HuH-7.5 (cell line): ENCODE measurements at regions not wholly inside any gene's neighbourhood (a gene's known extent, or its start where the extent isn't known, plus 50 kb on each side); places are given as distances from the start of the nearest gene placed in this dataset.
"Not testable (repeated sequence)": the region's sequence is repeated elsewhere in the genome, so short reads cannot be mapped to it uniquely, and the experiment has no call there.

Experiments used
- DNase-seq: peaks from one replicate; pipeline ENCODE4 v3.0.0; 2011; ENCODE audit warnings: low spot score

DNA sequence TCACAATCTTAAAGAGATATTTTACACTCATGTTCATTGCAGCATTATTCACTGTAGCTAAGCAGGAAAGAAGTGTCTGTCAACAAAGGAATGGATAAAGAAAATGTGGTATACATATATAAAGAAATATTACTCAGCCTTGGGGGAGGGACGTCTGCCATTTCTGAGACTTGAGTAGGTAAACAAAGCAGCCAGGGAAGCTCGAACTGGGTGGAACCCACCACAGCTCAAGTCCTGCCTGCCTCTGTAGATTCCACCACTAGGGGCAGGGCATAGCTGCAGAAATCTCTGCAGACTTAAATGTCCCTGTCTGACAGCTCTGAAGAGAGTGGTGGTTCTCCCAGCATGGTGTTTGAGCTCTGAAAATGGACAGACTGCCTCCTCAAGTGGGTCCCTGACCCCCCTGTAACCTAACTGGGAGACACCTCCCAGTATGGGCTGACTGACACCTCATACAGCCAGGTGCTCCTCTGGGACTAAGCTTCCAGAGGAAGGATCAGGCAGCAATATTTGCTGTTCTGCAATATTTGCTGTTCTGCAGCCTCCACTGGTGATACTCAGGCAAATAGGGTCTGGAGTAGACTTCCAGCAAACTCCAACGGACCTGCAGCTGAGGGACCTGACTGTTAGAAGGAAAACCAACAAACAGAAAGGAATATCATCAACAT, 183.3 kb upstream of the SSTR4 start:
- DNase-seq, result not testable (repeated sequence)

DNA sequence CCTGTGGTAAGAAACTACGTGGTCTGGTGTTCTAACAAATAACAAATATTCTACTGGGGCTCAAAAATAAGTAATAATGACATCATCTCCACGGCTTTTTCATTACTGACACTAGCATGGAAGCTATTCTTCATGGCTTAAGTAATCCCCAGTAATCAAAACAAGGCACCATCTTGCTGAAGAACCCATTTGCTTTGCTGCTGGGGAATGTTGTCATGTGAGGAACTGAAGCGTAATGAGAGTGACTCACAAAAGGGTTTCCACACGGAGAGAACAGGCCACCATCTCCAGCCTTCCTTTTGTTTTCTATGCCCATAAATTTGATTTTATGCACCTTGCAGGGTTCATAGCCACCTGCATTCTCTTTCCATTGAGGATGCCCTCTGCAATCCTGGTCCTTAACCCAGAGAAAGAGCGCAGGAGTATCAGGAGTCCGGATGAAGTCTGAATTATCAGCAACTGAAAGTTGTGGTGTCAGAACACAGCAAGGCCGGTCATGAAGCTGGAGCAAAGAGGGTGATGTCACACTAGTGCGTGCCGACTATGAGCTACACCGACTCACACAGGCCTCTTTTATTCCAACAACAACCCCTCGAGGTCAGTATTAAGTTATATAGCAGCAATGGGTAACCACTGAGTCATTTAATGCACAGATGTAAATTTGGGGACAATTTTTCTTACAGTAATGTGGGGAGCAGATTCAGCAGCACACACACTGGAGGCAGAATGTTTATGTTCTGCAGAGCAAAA, 173.7 kb upstream of the SSTR4 start:
- no peak for DNase-seq

DNA sequence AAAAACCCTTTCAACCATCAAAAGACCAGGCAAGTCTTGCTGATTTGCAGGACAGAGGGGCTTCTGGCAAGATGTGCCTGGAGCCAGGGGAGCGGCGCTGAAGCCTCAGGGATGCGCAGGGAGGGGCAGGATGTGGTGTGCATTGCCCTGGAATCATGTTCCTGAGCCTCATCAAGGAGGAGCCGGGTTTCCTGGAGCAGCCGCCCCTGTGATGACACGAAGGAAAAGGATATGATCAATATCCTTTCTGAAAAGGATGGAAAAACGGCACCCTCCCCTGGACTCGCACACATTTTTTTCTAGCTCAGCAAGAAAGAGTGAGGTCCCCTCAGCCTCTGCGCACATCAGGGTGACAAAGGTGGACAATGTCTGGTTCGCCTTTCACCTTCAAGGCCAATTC, 173.1 kb upstream of the SSTR4 start:
- DNase-seq, result no peak

DNA sequence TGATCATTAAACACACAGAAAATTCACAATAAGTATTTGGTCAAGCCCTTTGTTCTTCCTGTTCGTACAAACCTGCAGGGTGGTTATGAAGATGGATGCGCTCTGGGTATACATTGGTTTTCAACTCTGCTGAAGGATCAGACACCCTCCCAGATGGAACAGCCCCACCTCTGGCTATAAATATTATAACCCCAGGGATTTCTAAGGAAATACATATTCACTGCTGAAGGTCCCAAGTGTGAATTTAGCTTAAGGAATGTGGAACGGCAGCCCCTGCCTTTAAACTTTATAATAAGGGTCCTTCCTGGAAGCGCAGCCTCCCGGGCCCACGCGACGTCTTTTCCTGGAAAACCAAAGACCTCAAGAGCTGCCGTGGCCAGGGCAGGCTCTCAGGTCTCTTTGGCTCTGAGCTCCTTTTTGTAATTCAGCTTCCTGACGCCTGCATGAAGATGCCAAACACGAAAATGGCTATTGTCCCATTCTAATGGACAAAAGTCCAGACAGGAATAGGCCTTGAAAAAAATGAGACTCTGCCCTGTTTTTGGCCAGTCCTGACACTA, 172.4 kb upstream of the SSTR4 start:
- DNase-seq, result no peak

DNA sequence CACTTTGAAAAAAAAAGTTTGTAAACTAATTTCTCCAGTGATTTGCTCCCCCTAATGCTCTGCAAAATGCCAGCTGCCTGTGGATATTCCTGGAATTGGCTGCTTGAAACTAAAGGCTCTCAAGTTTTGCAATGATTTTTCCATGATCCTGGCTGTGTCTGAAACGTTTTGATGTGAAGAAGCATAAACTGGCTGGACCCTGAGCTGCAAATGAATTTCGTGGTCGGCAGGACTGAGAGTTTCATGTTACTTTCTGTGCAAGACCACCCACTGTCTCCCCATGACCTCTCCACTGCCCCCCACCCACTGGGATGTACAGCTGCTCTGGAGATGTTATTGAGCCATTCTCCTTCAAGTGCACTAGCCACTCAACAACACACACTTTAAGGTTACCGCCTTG, 171.3 kb upstream of the SSTR4 start:
- DNase-seq, result no peak

DNA sequence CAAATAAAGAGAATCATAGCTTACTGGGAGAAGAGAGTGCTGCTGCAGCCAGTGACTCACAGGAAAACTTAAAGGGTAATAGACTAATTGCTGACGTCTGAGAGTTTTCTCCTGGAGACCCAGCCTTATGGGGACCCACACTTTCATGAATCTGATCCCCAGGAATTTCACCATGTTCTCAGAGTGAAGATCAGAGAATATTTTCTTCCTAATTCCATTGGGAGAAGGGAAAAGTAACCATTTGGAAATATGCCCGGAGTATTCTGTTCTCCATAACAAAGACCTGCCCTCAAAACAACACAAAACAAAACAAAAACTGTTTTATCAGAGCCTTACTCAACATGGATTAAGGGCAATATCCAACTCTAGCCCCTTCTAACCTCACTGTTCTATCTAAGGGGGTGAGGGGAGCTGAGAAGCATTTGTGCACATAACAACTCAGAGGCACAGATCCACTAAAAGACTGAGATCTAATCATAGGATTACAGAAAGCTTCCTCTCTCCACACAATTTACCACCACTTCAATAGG, 168.2 kb upstream of the SSTR4 start:
- DNase-seq, result no peak

DNA sequence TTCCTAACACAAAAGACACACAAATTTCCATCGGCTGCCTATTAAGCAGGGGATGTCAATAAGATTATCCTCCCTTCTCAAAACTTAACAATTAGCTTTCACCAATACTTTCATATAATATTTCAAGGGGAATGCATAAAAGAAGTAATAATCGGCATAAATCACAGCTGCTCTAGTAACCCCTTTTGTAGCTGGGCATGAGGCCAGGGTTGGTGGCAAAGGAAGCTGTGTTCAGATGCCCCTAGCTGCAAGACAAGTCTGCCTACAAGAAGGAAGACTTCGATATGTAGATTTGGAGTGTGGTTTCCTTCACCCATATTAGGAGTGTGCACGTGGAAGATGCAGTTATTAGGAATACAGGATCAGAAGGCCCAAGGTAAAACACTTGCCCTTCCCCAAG, 156.9 kb upstream of the SSTR4 start:
- no peak for DNase-seq

DNA sequence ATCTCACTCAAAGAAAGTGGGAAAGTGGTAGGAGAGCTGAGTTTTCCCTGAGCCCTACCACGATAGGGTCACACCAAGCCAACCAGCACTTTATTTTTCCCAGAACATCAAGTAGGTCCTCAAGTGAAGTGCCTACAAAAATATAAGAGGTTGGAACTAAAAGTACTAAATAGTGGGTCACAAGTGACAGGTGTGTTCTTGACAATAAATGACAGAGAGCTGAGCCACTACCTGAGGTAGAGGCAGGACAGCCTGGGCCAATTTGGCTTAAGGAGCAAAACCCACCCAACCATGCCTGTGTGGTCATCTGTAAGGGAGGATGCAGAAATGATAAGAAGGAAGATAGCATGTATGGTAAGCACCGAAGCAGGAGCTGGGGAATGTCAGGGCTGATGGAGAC, 154.8 kb upstream of the SSTR4 start:
- DNase-seq, result no peak

DNA sequence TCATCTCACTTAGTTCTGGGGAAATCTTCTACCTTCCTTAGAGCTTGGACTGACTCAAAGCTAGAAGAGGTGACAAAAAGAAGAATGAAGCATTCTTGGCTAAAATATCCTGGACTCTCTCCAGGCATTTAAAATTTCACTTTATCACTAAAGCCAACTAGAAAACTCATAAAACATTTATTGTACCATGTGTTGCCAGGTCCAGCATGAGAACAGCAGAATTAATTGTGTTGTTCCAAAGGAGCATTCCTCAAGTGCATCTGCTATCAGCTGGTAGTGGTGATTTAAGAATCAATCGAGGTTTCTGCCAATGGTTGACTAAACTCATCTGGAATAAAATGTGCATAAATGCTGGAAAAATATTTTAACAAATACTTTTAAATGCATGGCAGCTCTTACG, 147.3 kb upstream of the SSTR4 start:
- DNase-seq, result no peak

DNA sequence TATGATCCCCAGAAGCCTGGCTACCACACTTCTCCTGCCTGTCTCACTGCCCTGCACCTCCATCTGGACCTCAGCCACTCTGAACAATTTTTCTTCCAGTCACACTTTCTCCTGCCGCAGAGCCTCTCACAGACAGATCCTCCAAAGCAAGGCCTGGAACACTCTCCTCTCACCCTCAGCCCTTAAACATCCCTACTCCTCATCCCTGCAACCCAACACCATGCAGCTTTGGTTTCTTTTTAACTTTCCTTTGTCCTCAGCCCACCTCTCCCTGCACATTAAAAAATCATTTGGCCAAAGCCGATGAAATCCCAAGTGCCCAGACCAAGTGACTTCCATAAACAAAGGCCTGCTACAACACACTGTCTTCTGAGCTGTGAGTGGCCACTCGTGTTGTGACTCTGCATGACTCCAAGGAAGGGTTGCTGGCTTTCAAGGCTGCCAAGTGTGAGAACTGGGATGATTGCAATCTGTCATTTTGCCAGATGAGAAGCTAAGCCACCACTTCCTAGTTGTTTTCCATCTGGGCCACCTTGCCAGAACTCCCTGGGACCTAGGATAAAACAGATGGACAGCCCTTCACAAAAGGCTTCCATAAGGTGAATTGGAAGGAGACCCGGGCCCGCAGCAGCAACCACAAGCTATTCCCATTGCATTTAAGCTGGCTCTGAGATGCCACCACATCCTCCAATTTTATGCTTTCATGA, 144.4 kb upstream of the SSTR4 start:
- DNase-seq, result no peak

DNA sequence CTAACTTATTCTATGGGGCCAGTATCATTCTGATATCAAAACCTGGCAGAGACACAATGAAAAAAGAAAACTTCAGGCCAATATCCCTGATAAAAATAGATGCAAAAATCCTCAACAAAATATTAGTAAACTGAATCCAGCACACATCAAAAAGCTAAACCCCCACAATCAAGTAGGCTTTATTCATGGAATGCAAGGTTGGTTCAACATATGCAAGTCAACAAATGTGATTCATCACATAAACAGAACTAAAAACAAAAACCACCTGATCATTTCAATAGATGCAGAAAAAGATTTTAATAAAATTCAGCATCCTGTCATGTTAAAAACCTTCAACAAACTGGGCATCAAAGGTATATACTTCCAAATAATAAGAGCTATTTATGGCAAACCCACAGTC, 133.9 kb upstream of the SSTR4 start:
- no peak for DNase-seq

DNA sequence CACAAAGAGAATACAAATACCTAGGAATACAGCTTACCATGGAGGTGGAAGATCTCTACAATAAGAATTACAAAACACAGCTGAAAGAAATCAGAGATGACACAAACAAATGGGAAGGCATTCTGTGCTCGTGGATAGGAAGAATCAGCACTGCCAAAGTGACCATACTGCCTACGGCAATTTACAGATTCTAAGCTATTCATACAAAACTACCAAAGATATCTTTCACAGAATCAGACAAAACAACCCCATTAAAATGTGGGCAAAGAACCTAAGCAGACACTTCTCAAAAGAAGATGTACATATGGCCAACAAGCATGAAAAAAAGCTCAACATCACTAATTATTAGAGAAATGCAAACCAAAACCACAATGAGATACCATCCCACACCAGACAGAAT, 133.2 kb upstream of the SSTR4 start:
- DNase-seq, result no peak

DNA sequence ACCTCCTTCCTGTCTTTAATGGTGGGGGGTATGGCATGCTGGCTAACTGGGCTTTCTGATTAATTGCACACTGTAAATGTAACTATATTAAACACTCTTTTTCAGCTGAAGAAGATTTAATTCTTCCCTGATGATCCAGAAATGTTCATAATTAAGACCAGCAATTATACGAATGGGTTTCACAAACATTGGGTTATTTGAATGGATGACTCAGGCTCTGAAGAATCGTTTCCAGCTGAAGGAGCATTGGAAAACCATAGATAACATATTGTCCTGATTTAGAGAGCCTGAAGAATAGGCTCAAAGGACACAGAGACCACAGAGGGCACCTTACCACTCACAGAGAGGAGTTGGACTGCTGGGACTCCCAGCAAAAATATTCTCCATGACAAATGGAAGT, 130.7 kb upstream of the SSTR4 start:
- DNase-seq, result no peak

DNA sequence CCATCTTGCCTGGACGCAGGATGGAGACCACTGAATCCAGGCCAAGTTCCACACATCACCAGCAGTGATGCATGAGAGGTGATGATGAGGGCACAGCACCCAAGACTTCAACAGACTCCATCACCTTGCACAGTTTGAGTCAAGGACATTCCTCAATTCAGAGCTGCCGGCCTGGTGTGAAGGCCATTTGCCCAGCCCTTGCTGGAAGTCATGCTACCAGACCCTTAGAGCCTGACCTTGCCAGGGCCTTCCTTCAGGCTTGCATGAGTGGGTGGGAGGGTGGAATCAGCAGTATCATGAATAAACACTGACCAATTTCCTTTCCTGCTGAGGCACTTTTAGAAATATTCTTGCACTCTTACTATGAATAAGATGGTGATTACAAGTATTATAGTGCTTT, 130.2 kb upstream of the SSTR4 start:
- DNase-seq, result no peak

DNA sequence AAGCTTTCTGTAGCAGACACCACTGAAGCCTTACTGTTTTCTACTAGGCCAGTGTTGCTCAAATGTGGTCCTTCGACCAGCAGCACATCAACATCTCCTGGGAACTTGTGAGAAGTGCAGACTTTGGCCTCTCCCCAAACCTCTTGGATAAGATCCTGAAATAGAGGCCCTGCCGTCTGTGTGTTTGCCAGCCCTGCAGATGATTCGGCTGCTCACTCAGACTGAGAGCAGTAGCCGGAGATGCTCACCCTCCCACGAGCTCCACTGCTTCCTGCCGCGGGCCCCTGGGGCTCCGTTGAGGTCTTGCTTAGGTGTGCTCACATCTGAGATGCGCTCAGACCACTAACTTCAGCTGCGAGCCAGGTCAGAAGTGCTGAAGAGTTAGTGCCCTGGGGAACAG, 129.5 kb upstream of the SSTR4 start:
- DNase-seq, result no peak

DNA sequence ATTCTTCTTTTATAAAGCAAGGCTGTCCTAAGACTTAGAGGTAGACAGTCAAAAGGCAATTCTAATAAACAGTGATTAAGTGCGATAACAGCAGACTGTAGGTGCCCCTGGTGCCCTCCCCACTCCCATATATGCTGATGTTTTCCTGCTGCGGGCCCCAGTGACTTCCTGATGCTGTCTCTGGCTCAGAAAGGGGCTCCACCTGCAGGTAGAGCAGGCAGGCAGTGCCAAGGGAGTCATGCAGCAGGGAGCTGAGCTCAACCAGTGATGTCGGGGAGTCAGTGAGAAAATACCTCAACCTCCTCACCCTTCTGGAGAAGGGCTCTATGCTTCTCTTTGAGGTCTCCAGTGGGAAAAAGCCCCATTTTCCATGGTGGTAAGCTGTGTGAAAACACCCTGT, 126.7 kb upstream of the SSTR4 start:
- no peak for DNase-seq

DNA sequence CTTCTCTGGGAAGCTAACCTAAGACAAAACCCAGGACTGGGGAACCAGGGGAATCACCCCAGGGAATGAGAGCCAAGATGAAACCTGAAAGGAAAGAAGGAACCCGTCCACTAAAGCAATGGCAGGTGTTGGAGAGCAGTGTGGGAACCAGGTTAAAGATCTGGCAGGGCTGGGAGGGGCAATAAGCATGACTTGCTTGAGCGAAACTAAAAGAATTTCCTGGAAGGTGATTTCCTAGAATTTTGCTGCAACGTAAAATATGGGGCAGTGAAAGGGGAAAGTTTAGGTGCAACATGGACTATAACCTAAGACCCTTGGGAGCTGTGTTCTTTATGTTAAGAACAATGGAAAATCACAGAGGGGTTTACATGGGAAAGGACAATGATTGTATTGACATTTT, 126.2 kb upstream of the SSTR4 start:
- DNase-seq, result no peak

DNA sequence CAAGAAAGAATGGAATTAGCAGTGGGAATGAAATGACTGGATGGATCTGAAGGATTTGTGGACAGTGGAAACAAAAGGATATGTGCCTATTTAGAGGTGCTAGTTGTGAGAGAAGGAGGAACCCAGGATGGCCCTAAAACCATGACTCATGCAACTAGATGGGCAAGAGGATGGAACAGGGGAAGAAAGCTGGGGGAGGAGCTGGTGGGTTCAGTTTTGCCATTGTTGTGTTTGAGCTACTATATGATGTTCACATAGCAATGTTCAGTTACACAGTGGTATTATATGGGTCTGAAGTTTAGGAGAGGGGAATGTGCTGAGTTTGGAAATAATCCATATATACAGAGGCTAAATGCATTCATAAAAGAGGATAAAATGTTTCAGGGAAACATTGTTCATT, 125.7 kb upstream of the SSTR4 start:
- DNase-seq, result no peak

DNA sequence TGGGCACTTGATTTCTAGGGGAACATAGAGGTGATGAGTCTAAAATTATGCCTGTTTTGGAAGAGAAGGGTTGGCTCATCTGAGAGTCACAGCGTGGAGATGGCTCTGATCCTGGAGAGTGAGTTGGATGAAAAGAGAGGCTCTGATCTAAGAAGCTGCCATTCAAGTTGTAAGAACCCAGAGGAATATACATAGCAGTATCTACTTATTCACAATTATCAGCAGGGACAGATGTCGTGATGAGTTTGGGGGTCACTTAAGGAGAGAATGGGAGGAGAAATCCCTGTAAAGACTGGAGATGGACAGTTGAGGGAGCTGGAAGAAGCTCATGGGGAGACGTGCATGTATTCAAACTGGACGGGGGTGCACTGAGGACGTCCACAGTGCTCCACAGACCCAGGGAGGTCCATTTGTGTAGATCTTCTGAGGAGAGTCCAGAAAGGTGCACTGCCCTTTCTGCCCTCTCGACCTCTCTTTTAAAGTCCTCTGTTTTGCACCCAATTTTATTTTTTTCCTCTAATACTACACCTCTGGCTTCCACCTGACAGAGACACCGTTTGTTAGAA, 124.7 kb upstream of the SSTR4 start:
- DNase-seq, result no peak

DNA sequence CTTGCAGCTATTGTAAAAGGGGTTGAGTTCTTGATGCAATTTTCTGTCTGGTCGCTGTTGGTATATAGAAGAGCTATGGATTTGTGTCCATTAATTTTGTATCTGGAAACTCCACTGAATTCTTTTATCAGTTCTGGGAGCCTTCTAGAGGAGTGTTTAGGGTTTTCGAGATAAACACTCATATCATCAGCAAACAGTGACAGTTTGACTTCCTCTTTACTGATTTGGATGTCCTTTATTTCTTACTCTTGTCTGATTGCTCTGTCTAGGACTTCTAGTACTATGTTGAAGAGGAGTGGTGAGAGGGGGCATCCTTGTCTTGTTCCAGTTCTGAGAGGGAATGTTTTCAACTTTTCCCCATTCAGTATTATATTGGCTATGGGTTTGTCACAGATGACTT, 120.8 kb upstream of the SSTR4 start:
- DNase-seq, result no peak

DNA sequence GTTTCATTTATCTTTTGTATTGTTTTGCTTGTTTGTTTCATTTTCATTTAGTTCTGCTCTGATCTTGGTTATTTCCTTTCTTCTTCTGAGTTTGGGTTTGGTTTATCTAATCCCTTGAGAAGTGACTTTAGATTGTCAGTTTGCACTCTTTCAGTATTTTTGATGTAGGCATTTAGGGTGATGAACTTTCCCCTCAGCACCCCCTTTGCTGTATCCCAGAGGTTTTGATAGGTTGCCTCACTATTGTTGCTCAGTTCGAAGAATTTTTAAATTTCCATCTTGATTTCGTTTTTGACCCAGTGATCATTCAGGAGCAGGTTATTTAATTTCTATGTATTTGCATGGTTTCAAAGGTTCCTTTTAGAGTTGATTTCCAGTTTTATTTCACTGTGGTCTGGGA, 119.6 kb upstream of the SSTR4 start:
- DNase-seq, result no peak

DNA sequence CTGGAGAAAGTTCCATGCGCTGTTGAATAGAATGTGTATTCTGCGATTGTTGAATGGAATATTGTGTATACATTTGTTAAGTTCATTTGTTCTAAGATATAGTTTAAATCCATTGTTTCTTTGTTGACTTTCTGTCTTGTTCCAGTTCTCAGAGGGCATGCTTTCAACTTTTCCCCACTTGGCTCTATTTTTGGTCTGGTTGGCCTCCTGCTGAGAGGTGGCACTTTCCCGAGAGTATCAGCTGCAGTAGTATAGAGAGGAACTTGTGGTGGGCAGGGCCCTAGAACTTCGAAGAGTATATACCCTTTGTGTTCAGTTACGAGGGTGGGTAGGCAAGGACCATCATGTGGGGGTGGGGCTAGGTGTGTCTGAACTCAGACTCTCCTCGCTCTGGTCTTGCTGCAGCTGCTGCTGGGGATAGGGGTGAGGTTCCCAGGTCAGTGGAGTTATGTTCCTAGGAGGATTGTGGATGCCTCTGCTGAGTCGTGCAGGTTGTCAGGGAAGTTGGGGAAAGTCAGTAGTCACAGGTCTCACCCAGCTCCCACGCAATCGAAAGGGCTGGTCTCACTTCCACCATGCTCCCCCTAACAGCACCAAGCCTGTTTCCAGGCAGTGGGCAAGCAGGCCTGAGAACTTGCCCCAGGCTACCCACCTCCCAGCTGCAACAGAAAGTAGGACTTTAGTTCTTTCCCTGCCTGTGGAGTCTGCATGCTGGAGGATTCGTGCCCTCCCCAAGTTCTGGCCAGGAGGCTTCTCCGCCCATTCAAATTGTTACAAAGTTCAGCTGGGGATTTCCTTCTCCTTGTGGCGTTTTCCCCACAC, 118.9 kb upstream of the SSTR4 start:
- DNase-seq, result no peak
